ES-I3 (cell line): ENCODE measurements at regions not wholly inside any gene's neighbourhood (a gene's known extent, or its start where the extent isn't known, plus 50 kb on each side); places are given as distances from the start of the nearest gene placed in this dataset.
"Not testable (repeated sequence)": the region's sequence is repeated elsewhere in the genome, so short reads cannot be mapped to it uniquely, and the experiment has no call there.

Experiments used
- H3K36me3 ChIP-seq: 2 replicates; pipeline ENCODE4 v1.6.1; 2013; ENCODE audit warnings: mild to moderate bottlenecking, low read length, control low read depth, moderate library complexity; ENCODE audit not compliant: insufficient read depth
- H3K4me1 ChIP-seq: 2 replicates; pipeline ENCODE4 v1.6.1; 2013; ENCODE audit warnings: mild to moderate bottlenecking, control low read depth, low read length; ENCODE audit not compliant: insufficient read depth
- H3K9ac ChIP-seq: 2 replicates; pipeline ENCODE4 v1.6.1; 2013; ENCODE audit warnings: low read depth, mild to moderate bottlenecking, low read length, moderate library complexity
- H3K9me3 ChIP-seq: 2 replicates; pipeline ENCODE4 v1.6.1; 2013; ENCODE audit warnings: mild to moderate bottlenecking, low read length, moderate library complexity; ENCODE audit not compliant: control insufficient read depth, insufficient read depth

GRCh38 chr11:46223252-46223513 lies 54.3 kb upstream of the CREB3L1 start:
- Histone ChIP-seq H3K4me1 (no peaks in the 10 kb centered on the region), H3K9ac (no peak overlapping the region), H3K9me3 (no peaks in the 10 kb centered on the region), H3K36me3 (no peaks in the 10 kb centered on the region)

DNA sequence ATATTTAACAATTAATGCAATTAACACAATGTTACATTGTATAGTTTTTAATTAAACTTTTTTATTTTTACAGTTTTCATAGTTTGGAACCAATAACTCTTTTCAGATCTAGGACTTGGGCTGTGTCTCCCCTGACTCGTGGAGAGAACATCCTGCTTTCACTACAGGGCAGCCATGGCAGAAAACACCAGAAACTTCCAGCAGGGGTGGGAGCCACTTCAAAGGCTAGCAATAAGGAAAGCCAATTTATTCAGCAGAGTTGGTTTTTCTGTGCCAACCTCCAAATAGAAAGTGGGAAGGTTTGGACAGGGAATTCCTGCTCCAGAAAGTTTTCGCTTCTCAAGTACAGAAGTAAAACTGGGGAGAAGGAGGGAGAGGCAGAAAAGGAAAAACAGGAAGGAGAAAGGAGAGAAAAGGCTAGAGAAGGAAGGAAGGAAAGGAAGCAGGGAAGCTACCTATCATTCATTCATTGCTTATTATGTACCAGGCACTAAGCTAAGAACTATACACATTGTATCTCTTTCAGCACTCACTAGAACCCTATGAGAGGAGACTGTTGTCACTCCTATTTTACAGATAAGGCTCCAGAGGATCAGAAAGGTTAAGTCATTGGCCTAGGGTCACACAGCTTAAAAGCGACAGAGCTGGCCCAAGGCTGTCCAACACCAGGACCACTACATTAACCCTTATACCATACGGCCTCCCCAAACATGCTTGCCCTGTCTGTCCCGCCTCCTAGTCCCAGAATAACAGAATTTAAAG lies 54.8 kb upstream of the CREB3L1 start:
- Histone ChIP-seq H3K9ac (no peak overlapping the region), H3K4me1 (no peaks in the 10 kb centered on the region), H3K9me3 (no peaks in the 10 kb centered on the region), H3K36me3 (no peaks in the 10 kb centered on the region)

- no peak overlapping the region for H3K9ac ChIP-seq
- no peaks in the 10 kb centered on the region for H3K36me3 ChIP-seq
- H3K9me3 ChIP-seq, result no peaks in the 10 kb centered on the region
These were observed 57.1 kb upstream of the CREB3L1 start for GRCh38 chr11:46220313-46220712.

DNA sequence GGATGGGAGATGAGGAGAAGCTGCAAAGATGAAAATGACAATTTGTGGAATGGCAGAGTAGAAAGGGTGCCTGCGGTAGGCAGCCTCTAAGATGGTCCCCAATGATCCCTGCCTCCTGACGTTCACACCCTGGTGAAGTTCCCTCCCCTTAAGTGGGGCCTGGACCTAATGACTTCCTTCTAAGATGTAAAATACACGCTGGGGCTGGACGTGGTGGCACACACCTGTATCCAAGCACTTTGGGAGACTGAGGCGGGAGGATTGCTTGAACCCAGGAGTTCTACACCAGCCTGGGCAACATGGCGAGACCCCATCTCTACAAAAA lies 60.7 kb upstream of the CREB3L1 start:
- H3K4me1 ChIP-seq, result no peaks in the 10 kb centered on the region
- H3K9me3 ChIP-seq, result no peaks in the 10 kb centered on the region
- no peaks in the 10 kb centered on the region for H3K36me3 ChIP-seq
- no peak overlapping the region for H3K9ac ChIP-seq

More at GRCh38 chr11:46220313-46220712, 57.1 kb upstream of the CREB3L1 start:
- H3K4me1 ChIP-seq, result no peaks in the 10 kb centered on the region

- Histone ChIP-seq H3K9ac (no peak overlapping the region), H3K4me1 (no peaks in the 10 kb centered on the region), H3K9me3 (no peaks in the 10 kb centered on the region), H3K36me3 (no peaks in the 10 kb centered on the region)
These were observed 61.3 kb upstream of the CREB3L1 start for GRCh38 chr11:46216019-46216764.

DNA sequence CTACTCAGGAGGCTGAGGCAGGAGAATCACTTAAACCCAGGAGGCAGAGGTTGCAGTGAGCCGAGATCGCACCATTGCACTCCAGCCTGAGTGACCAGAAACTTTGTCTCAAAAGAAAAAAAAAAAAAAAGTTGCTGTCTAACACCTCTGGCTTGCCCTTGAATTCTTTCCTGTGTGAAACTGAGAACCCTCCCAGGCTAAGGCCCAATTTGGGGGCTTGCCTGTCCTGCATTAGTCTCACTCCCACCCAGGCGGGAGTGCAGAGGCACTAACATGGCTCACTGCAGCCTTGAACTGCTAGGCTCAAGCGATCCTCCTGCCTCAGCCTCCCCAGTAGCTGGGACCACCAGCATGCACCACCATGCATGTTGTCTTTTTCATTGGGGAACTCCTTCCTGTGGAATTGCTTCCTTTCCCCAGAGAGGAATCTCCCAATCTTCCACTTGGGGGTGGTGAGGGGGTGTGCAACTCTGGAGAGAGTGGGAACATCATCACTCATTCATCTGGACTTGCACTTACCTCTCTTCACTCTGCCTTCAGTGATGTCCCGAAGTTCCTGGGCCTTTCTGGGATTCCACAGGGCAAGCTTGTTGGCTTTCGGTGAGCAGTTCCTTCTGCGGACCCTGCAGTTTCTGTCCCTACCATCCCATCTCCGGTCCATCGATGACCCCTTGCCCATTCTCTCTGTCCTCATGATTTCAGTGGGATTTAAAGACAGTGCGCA lies 62.1 kb upstream of the CREB3L1 start:
- Histone ChIP-seq H3K36me3 (no peaks in the 10 kb centered on the region), H3K9me3 (no peaks in the 10 kb centered on the region), H3K9ac (no peak overlapping the region), H3K4me1 (0 out of 2 replicates have a peak, but pooled peaks cover 1% of the 10 kb centered on the region)

GRCh38 chr11:46212720-46213119 lies 64.7 kb upstream of the CREB3L1 start:
- Histone ChIP-seq H3K36me3 (no peaks in the 10 kb centered on the region), H3K9ac (no peak overlapping the region), H3K4me1 (peaks cover 10% of the 10 kb centered on the region), H3K9me3 (no peaks in the 10 kb centered on the region)

GRCh38 chr11:46210856-46211255 lies 66.6 kb upstream of the CREB3L1 start:
- no peaks in the 10 kb centered on the region for H3K9me3 ChIP-seq
- H3K9ac ChIP-seq, result no peak overlapping the region
- no peaks in the 10 kb centered on the region for H3K36me3 ChIP-seq
- peaks cover 10% of the 10 kb centered on the region for H3K4me1 ChIP-seq

DNA sequence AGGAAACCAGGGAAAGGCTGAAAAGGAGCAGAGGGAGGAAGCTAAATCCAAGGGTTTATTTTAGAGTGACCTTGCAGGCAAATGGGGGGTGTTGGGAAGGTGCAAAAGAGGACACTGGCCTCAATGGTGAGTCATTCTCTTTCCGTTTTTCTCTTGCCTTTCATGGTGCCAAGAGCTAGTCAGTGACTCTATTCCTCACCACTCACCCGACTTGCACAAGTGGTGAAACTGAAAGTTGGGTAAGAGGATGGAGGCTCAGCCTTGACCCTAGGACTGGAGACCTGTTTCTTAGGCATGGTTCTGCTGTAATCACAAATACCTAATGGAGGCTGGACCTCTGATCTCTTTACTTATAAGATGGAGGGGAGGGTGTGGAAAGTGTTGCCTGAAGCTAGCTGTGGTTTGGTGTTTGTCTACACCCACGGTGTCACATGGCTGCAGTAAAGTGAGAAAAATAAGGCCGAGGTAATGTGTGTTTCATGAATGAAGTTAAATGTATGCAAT lies 67.3 kb upstream of the CREB3L1 start:
- Histone ChIP-seq H3K9me3 (no peaks in the 10 kb centered on the region), H3K4me1 (peaks cover 10% of the 10 kb centered on the region), H3K9ac (no peak overlapping the region), H3K36me3 (no peaks in the 10 kb centered on the region)

- H3K9me3 ChIP-seq, H3K9ac ChIP-seq, H3K36me3 ChIP-seq: not testable (repeated sequence)
- peaks cover 10% of the 10 kb centered on the region for H3K4me1 ChIP-seq
These were observed 67.8 kb upstream of the CREB3L1 start for GRCh38 chr11:46209624-46210023.

DNA sequence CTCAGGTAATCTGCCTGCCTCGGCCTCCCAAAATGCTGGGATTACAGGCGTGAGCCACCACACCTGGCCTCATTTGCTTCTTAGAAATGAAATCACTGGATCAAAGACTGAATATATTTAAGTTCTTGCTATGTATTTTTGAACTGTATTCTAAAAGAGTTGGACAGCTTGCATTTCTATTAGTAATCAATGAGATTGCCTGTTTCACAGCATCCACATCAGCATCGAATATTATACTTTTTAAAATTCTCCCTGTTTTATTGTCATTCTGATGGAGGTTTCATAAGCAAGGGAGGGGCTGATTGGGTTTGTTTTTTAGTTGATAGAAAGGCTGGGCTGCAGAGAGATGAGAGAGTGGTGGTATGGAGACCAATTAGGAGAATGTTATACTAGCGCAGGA lies 68.7 kb upstream of the CREB3L1 start:
- Histone ChIP-seq H3K9me3 (no peaks in the 10 kb centered on the region), H3K9ac (no peak overlapping the region), H3K36me3 (no peaks in the 10 kb centered on the region), H3K4me1 (peaks cover 10% of the 10 kb centered on the region)

DNA sequence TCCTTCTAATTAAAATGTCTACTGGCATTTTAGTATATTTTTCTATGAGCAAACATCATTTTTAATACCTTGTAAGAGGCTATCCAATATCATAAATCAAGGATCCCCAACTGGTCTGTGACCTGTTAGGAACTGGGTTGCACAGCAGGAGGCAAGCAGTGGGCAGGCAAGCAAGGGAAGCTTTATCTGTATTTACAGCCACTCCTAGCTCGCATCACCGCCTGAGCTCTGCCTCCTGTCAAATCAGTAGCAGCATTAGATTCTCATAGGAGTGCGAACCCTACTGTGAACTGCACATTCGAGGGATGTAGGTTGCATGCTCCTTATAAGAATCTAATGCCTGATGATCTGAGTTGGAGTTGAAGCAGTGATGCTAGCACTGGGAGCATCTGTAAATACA lies 70.2 kb upstream of the CREB3L1 start:
- Histone ChIP-seq H3K9ac (no peak overlapping the region), H3K9me3 (no peaks in the 10 kb centered on the region), H3K4me1 (peaks cover 22% of the 10 kb centered on the region), H3K36me3 (no peaks in the 10 kb centered on the region)

DNA sequence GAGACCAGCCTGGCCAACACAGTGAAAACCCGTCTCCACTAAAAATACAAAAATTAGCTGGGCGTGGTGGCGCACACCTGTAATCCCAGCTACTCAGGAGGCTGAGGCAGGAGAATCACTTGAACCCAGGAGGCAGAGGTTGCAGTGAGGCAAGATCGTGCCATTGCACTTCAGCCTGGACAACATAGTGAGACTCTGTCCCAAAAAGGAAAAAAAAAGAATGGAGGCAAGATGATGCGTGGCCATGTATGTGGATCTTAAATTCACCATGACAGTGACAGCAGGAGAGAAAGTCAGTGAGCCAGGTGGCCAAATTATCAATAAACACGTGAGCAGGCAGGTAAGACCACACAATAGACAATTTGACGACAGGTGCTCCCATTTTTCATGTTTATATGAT lies 73.0 kb upstream of the CREB3L1 start:
- peaks cover 18% of the 10 kb centered on the region for H3K4me1 ChIP-seq
- H3K36me3 ChIP-seq, H3K9ac ChIP-seq, H3K9me3 ChIP-seq: not testable (repeated sequence)

DNA sequence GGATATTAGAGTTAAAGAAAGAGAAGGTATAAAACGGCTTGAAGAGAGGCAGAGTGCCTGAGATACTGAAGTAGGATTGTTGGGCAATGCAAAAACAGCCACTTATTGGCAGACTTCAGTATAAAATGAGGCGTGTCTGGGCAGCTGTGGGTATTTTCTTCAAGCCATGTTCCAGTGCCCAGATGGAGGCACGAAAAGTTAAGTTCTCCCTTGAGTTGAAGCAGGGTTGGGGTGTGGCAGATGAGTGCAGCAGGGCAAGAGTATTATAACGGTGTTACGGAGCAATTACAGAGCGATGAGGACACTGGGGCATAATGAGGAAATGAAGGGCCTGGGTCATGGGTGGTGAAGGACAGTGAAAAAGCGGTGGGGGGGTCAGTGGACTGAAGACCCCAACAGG lies 73.7 kb upstream of the CREB3L1 start:
- H3K4me1 ChIP-seq, result peaks cover 18% of the 10 kb centered on the region

More for the DNA sequence above, 73.7 kb upstream of the CREB3L1 start:
- Histone ChIP-seq H3K9ac (no peak overlapping the region), H3K9me3 (no peaks in the 10 kb centered on the region), H3K36me3 (no peaks in the 10 kb centered on the region)
